GM12878 (cell line): ENCODE measurements at regions not wholly inside any gene's neighbourhood (a gene's known extent, or its start where the extent isn't known, plus 50 kb on each side); places are given as distances from the start of the nearest gene placed in this dataset.

Source experiments
- ATAC-seq: fragments of 200-7000 bp; cut with Tn5 transposase; 3 replicates; pipeline ENCODE4 v1.9.1; 2020; ENCODE audit warnings: mild to moderate bottlenecking, moderate library complexity
- BruUV-seq: library from RNA; stranded (reverse); fragments of 400-500 nt; replicated peaks from 2 replicates; lab custom pipeline; 2021; lab: Mats Ljungman, UMichigan
- CTCF ChIA-PET: fragments of 300-600 bp; sonication (Branson Sonifier 250); formaldehyde crosslinking; extraction: SDS; loops from one replicate; lab custom pipeline; 2021; ENCODE audit warnings: inconsistent platforms; lab: Yijun Ruan, JAX
- POLR2A ChIA-PET: fragments of 350-600 bp; formaldehyde crosslinking; extraction: SDS; loops from one replicate; lab custom pipeline; 2021; ENCODE audit warnings: inconsistent platforms; lab: Charles Lee
- RAD21 ChIA-PET: fragments of 300-600 bp; sonication (Branson Sonifier 250); formaldehyde crosslinking; loops from one replicate; lab custom pipeline; 2023; ENCODE audit warnings: antibody characterized with exemption; ENCODE audit not compliant: unreplicated experiment; lab: Charles Lee
- SMC1A ChIA-PET: fragments of 300-600 bp; sonication (Branson Sonifier 250); formaldehyde crosslinking; loops from one replicate; lab custom pipeline; 2023; ENCODE audit not compliant: unreplicated experiment, uncharacterized antibody; lab: Charles Lee
- DNase-seq: peaks from one replicate; pipeline ENCODE4 v3.0.0-alpha.2; 2011; ENCODE audit warnings: low read depth, low spot score
- FAIRE-seq: peaks from 3 replicates; lab custom pipeline; 2011; peaks lifted over from hg19 to GRCh38; lab: Jason Lieb, UNC
- H2AFZ ChIP-seq: 2 replicates; pipeline ENCODE4 v1.6.0; 2011; ENCODE audit warnings: low read depth, low read length, control low read depth; ENCODE audit not compliant: control insufficient read depth
- H3K27ac ChIP-seq: 2 replicates; pipeline ENCODE4 v1.5.1; 2011; ENCODE audit warnings: control low read depth; ENCODE audit not compliant: control insufficient read depth, insufficient read depth
- H3K27me3 ChIP-seq, 2 experiments: replicated peaks in 1 of 2; 2 replicates each; pipeline versions ENCODE4 v1.6.0 to v1.6.1; 2011; ENCODE audit warnings: low read length in 1 of 2; ENCODE audit not compliant: control insufficient read depth in 2 of 2, insufficient read depth in 2 of 2
- H3K36me3 ChIP-seq, 2 experiments: 2 replicates each; pipeline ENCODE4 v1.5.1; 2011; ENCODE audit warnings: low read length in 1 of 2; ENCODE audit not compliant: control insufficient read depth in 2 of 2, insufficient read depth in 2 of 2
- H3K4me1 ChIP-seq: 2 replicates; pipeline ENCODE4 v1.6.1; 2011; ENCODE audit warnings: mild to moderate bottlenecking, low read length, moderate library complexity, mixed read lengths; ENCODE audit not compliant: control insufficient read depth, insufficient read depth
- H3K4me2 ChIP-seq: 2 replicates; pipeline ENCODE4 v1.6.0; 2011; ENCODE audit warnings: control low read depth; ENCODE audit not compliant: control insufficient read depth, insufficient read depth
- H3K4me3 ChIP-seq: fragments of 200-600 bp; sonication (generic); 2 replicates; pipeline ENCODE4 v1.5.1; 2016
- H3K79me2 ChIP-seq: 2 replicates; pipeline ENCODE4 v1.6.0; 2011; ENCODE audit warnings: low read length; ENCODE audit not compliant: control insufficient read depth, insufficient read depth
- H3K9ac ChIP-seq: 2 replicates; pipeline ENCODE4 v1.8.0; 2011; ENCODE audit warnings: low read length, control low read depth, mixed read lengths; ENCODE audit not compliant: control insufficient read depth, insufficient read depth
- H3K9me3 ChIP-seq: replicated peaks from 3 replicates; pipeline ENCODE4 v1.5.1; 2011; ENCODE audit warnings: mild to moderate bottlenecking, low read length; ENCODE audit not compliant: control insufficient read depth, insufficient read depth
- H4K20me1 ChIP-seq: 2 replicates; pipeline ENCODE4 v1.6.0; 2011; ENCODE audit not compliant: control insufficient read depth, insufficient read depth
- BCLAF1 ChIP-seq: fragments of 450-650 bp; IDR thresholded peaks from 2 replicates; pipeline ENCODE4 v1.6.1; 2017; ENCODE audit warnings: antibody characterized with exemption, mild to moderate bottlenecking, moderate library complexity
- BHLHE40 ChIP-seq, 2 experiments: fragments of 450-650 bp in 1 of 2; IDR thresholded peaks; 2 replicates each; pipeline ENCODE4 v1.6.1; 2011 to 2017; ENCODE audit warnings: low read depth in 2 of 2, borderline replicate concordance in 1 of 2, improper control_type of control experiment in 1 of 2, low read length in 1 of 2, mild to moderate bottlenecking in 1 of 2
- CEBPB ChIP-seq, 2 experiments: fragments of 150-350 bp in 1 of 2; IDR thresholded peaks; 2 replicates each; pipeline ENCODE4 v1.6.1; 2012 to 2014; ENCODE audit warnings: low read depth in 2 of 2, low read length in 2 of 2, borderline replicate concordance in 1 of 2, inconsistent platforms in 1 of 2
- ELK1 ChIP-seq: IDR thresholded peaks from 2 replicates; pipeline ENCODE4 v1.6.1; 2012; ENCODE audit warnings: low read depth, low read length, improper control_type of control experiment
- FOXK2 ChIP-seq: fragments of 450-650 bp; IDR thresholded peaks from 2 replicates; pipeline ENCODE4 v1.6.1; 2017; ENCODE audit warnings: mild to moderate bottlenecking, moderate library complexity
- GATAD2B ChIP-seq: fragments of 450-650 bp; conservative IDR thresholded peaks from 2 replicates; pipeline ENCODE4 v1.6.1; 2017; ENCODE audit warnings: low read depth, mild to moderate bottlenecking, moderate library complexity
- HDAC2 ChIP-seq: fragments of 200-600 bp; sonication (generic); IDR thresholded peaks from 2 replicates; pipeline ENCODE4 v1.6.1; 2017
- HDAC6 ChIP-seq: fragments of 200-600 bp; sonication (generic); IDR thresholded peaks from one replicate; pipeline ENCODE4 v1.8.0; 2017; ENCODE audit warnings: antibody characterized with exemption; ENCODE audit not compliant: unreplicated experiment
- KDM1A ChIP-seq: fragments of 200-600 bp; sonication (generic); IDR thresholded peaks from 2 replicates; pipeline ENCODE4 v1.6.1; 2016; ENCODE audit warnings: borderline replicate concordance
- MAX ChIP-seq: IDR thresholded peaks from 2 replicates; pipeline ENCODE4 v1.6.1; 2012; ENCODE audit warnings: low read depth, low read length, improper control_type of control experiment
- MXI1 ChIP-seq: fragments of 150-350 bp; IDR thresholded peaks from 2 replicates; pipeline ENCODE4 v1.6.1; 2011; ENCODE audit warnings: low read depth, mild to moderate bottlenecking, inconsistent platforms, low read length, improper control_type of control experiment
- NFIC ChIP-seq: IDR thresholded peaks from 2 replicates; pipeline ENCODE4 v1.6.1; 2012; ENCODE audit warnings: low read depth, mild to moderate bottlenecking, inconsistent platforms, low read length, moderate library complexity
- NR2C2 ChIP-seq: IDR thresholded peaks from 2 replicates; pipeline ENCODE4 v1.6.1; 2011; ENCODE audit warnings: borderline replicate concordance, low read depth; ENCODE audit not compliant: control insufficient read depth, insufficient read length
- NRF1 ChIP-seq: conservative IDR thresholded peaks from 2 replicates; pipeline ENCODE4 v1.6.1; 2011; ENCODE audit warnings: mild to moderate bottlenecking, low read depth, low read length, improper control_type of control experiment
- PAX8 ChIP-seq: fragments of 450-650 bp; IDR thresholded peaks from 2 replicates; pipeline ENCODE4 v1.6.1; 2017; ENCODE audit warnings: mild to moderate bottlenecking, moderate library complexity
- POLR2A ChIP-seq: IDR thresholded peaks from 2 replicates; pipeline ENCODE4 v1.6.1; 2011; ENCODE audit warnings: low read depth, mild to moderate bottlenecking, low read length
- SIN3A ChIP-seq: IDR thresholded peaks from 2 replicates; pipeline ENCODE4 v1.6.1; 2012; ENCODE audit warnings: low read depth, low read length, improper control_type of control experiment
- SMAD5 ChIP-seq: IDR thresholded peaks from 2 replicates; pipeline ENCODE4 v1.6.1; 2016; ENCODE audit warnings: antibody characterized with exemption, low read depth
- ZSCAN29 ChIP-seq: fragments of 450-650 bp; IDR thresholded peaks from 2 replicates; pipeline ENCODE4 v1.6.1; 2017; ENCODE audit warnings: mild to moderate bottlenecking, moderate library complexity
- WGBS: methylation state at CpG from one replicate; pipeline ENCODE4 v1.1.6; 2016; ENCODE audit warnings: low lambda C conversion rate; ENCODE audit not compliant: insufficient replicate concordance, insufficient coverage; ENCODE audit errors: missing lambda C conversion rate; 5-methylcytosine and 5-hydroxymethylcytosine counted together
- in situ Hi-C: fragments of 300-500 bp; cut with MboI; formaldehyde crosslinking; loops from 9 replicates; pipeline ENCODE4 v1.14.3; 2018; ENCODE audit warnings: mixed read lengths
- intact Hi-C: fragments of 100-400 bp; cut with micrococcal nuclease; formaldehyde crosslinking; loops from one replicate; pipeline ENCODE4 v1.14.2; 2022; ENCODE audit not compliant: unreplicated experiment

GRCh38 chr3:177946497-177946896, 589.7 kb upstream of the KCNMB2 start:
- RAD21 ChIA-PET = no interaction called here

More at GRCh38 chr3:177946497-177946896, 589.7 kb upstream of the KCNMB2 start:
- CTCF ChIA-PET = no interaction called here
- no peak overlapping the region for H3K4me3 ChIP-seq
- SMC1A ChIA-PET = no interaction called here
- H2AFZ ChIP-seq = no peak overlapping the region
- no peak for FAIRE-seq
- WGBS = 0% methylated on average over 1 of the region's 1 CpG
- no peaks in the 10 kb centered on the region for H3K9me3 ChIP-seq
- no peak for DNase-seq
- H3K79me2 ChIP-seq = no peaks in the 10 kb centered on the region
- intact Hi-C loops = no loop called here
- no peaks in the 10 kb centered on the region; the same call in 1 of the 2 replicates for H4K20me1 ChIP-seq
- TF ChIP-seq HDAC2 (no peak), KDM1A (no peak), NR2C2 (no peak), HDAC6 (no peak), BHLHE40 (IDR thresholded peaks at IDR 0.05; ENCODE audit: borderline replicate concordance in 1 of 2, low read depth in 2 of 2, low read length in 1 of 2) (no peak), NFIC (no peak), ELK1 (no peak), MAX (no peak), PAX8 (no peak), ZSCAN29 (no peak), FOXK2 (no peak), POLR2A (no peak), SMAD5 (no peak), CEBPB (IDR thresholded peaks at IDR 0.05; ENCODE audit: borderline replicate concordance in 1 of 2, low read depth in 2 of 2, low read length in 2 of 2) (no peak), SIN3A (no peak), GATAD2B (no peak), NRF1 (no peak), BCLAF1 (no peak), MXI1 (no peak)
- H3K36me3 ChIP-seq = no peaks in the 10 kb centered on the region
- ATAC-seq = no peak
- H3K9ac ChIP-seq = no peak overlapping the region
- in situ Hi-C loops = no loop called here
- no peaks in the 10 kb centered on the region for H3K27me3 ChIP-seq
- BruUV-seq = no TSS peak
- no peak overlapping the region for H3K27ac ChIP-seq
- no peak overlapping the region for H3K4me2 ChIP-seq
- no peaks in the 10 kb centered on the region for H3K4me1 ChIP-seq
- POLR2A ChIA-PET = no interaction called here
